Gastroesophageal sphincter (tissue), 4 donors: ENCODE measurements at regions not wholly inside any gene's neighbourhood (a gene's known extent, or its start where the extent isn't known, plus 50 kb on each side); places are given as distances from the start of the nearest gene placed in this dataset.

Source experiments
- ATAC-seq: fragments of 150-250 bp; one replicate; pipeline ENCODE4 v1.9.1; 2016; ENCODE audit warnings: mild to moderate bottlenecking, moderate library complexity
- H3K27ac ChIP-seq, 4 donors: fragments of 200-600 bp; sonication (generic) in 3 of 4; 1 replicate in 3 of 4; 2 replicates in 1 of 4; pipeline ENCODE4 v1.5.1; 2016 to 2019
- H3K27me3 ChIP-seq: fragments of 200-600 bp; sonication (generic); one replicate; pipeline ENCODE4 v1.5.1; 2019
- H3K36me3 ChIP-seq, 2 donors: fragments of 200-600 bp; sonication (generic); one replicate each; pipeline ENCODE4 v1.5.1; 2019; ENCODE audit warnings: control low read depth in 1 of 2
- H3K4me1 ChIP-seq, 3 donors: fragments of 200-600 bp; sonication (generic); 1 replicate in 2 of 3; 2 replicates in 1 of 3; pipeline ENCODE4 v1.5.1; 2016 to 2019; ENCODE audit warnings: control low read depth in 2 of 3
- H3K4me3 ChIP-seq, 2 donors: fragments of 200-600 bp; sonication (generic); one replicate each; pipeline ENCODE4 v1.5.1; 2019; ENCODE audit warnings: mild to moderate bottlenecking in 1 of 2, moderate library complexity in 1 of 2
- H3K9me3 ChIP-seq, 3 donors: fragments of 200-600 bp; sonication (generic); one replicate each; pipeline ENCODE4 v1.5.1; 2017 to 2019; ENCODE audit warnings: control low read depth in 2 of 3
- CTCF ChIP-seq, 4 experiments: fragments of 200-600 bp in 2 of 4; fragments of 450-650 bp in 2 of 4; sonication (generic) in 1 of 4; IDR thresholded peaks; one replicate each; pipeline ENCODE4 v1.5.1; 2017 to 2019; ENCODE audit warnings: antibody characterized with exemption in 4 of 4, mild to moderate bottlenecking in 2 of 4, moderate library complexity in 2 of 4
- EP300 ChIP-seq: sonication (generic); formaldehyde crosslinking; IDR thresholded peaks from one replicate; pipeline ENCODE4 v1.6.1; 2017; ENCODE audit warnings: antibody characterized with exemption, mild to moderate bottlenecking
- POLR2A ChIP-seq, 2 donors: fragments of 450-650 bp; IDR thresholded peaks; one replicate each; pipeline ENCODE4 v1.6.1; 2017; ENCODE audit warnings: antibody characterized with exemption in 2 of 2, mild to moderate bottlenecking in 2 of 2, moderate library complexity in 1 of 2
- POLR2AphosphoS5 ChIP-seq: sonication (generic); formaldehyde crosslinking; IDR thresholded peaks from one replicate; pipeline ENCODE4 v1.6.1; 2017; ENCODE audit warnings: antibody characterized with exemption
- WGBS, 2 donors: methylation state at CpG; one replicate each; pipeline ENCODE4 v1.1.5; 2018; ENCODE audit warnings: low coverage in 1 of 2; 5-methylcytosine and 5-hydroxymethylcytosine counted together

GRCh38 chr18:71136487-71136886 is 847.6 kb downstream of the SOCS6 start:
- 50 to 59% methylated on average over 3 of the region's 3 CpGs for WGBS, 2 donors
- Histone ChIP-seq H3K27me3 (no peaks in the 10 kb centered on the region), H3K27ac (no peak overlapping the region), H3K4me1 (no peaks in the 10 kb centered on the region), H3K9me3 (no peaks in the 10 kb centered on the region), H3K4me3 (no peak overlapping the region), H3K36me3 (no peaks in the 10 kb centered on the region)
- ATAC-seq: no peak
- TF ChIP-seq EP300 (no peak), CTCF (IDR thresholded peaks at IDR 0.05) (no peak), POLR2A (IDR thresholded peaks at IDR 0.05) (no peak), POLR2AphosphoS5 (no peak)

- Histone ChIP-seq H3K4me3 (no peak overlapping the region), H3K4me1 (no peaks in the 10 kb centered on the region), H3K27ac (no peak overlapping the region), H3K9me3 (no peaks in the 10 kb centered on the region), H3K36me3 (no peaks in the 10 kb centered on the region), H3K27me3 (no peaks in the 10 kb centered on the region)
- no peak for TF ChIP-seq POLR2AphosphoS5
- no peak for TF ChIP-seq POLR2A (IDR thresholded peaks at IDR 0.05)
- TF ChIP-seq EP300: no peak
- TF ChIP-seq CTCF (IDR thresholded peaks at IDR 0.05): no peak
- WGBS, 2 donors: 73 to 78% methylated on average over 4 of the region's 4 CpGs
- ATAC-seq: no peak
Observed at GRCh38 chr18:71134122-71134521, 845.3 kb downstream of the SOCS6 start.

DNA sequence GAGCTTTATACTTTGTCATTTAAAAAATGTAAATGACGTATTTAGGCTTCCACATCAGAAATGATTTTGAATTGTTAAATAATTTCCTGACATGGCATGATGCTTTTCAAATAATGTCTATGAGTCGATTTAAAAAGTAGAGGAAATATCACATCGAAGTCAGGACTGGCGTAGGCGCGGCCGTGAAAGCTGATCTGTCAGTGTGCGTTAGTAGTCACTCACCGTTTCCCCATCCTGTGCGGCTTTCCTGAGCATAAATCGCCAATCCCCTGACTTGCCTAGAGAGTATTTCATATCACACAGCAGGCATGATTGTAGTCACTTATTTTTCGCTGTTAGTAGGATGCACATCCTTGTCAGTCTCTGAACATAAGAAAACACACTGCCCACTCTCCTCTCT is 843.1 kb downstream of the SOCS6 start:
- no peak overlapping the region for H3K27ac ChIP-seq
- WGBS, 2 donors: 82 to 96% methylated on average over 12 of the region's 12 CpGs
- H3K4me3 ChIP-seq: no peak overlapping the region
- H3K27me3 ChIP-seq: no peaks in the 10 kb centered on the region
- H3K36me3 ChIP-seq: no peaks in the 10 kb centered on the region
- no peaks in the 10 kb centered on the region for H3K9me3 ChIP-seq
- ATAC-seq: no peak
- no peak for TF ChIP-seq POLR2A (IDR thresholded peaks at IDR 0.05)
- TF ChIP-seq POLR2AphosphoS5: no peak
- no peak for TF ChIP-seq EP300
- no peak for TF ChIP-seq CTCF (IDR thresholded peaks at IDR 0.05)
- no peaks in the 10 kb centered on the region for H3K4me1 ChIP-seq

GRCh38 chr18:71130351-71130750 is 841.5 kb downstream of the SOCS6 start:
- H3K27ac ChIP-seq: no peak overlapping the region
- no peaks in the 10 kb centered on the region for H3K36me3 ChIP-seq
- no peaks in the 10 kb centered on the region for H3K9me3 ChIP-seq
- no peaks in the 10 kb centered on the region for H3K27me3 ChIP-seq
- TF ChIP-seq CTCF (IDR thresholded peaks at IDR 0.05) (no peak), EP300 (no peak), POLR2A (IDR thresholded peaks at IDR 0.05) (no peak), POLR2AphosphoS5 (no peak)
- no peak overlapping the region for H3K4me3 ChIP-seq
- H3K4me1 ChIP-seq: no peaks in the 10 kb centered on the region
- no peak for ATAC-seq
- 74 to 88% methylated on average over 1 to 6 of the region's 6 CpGs for WGBS, 2 donors

DNA sequence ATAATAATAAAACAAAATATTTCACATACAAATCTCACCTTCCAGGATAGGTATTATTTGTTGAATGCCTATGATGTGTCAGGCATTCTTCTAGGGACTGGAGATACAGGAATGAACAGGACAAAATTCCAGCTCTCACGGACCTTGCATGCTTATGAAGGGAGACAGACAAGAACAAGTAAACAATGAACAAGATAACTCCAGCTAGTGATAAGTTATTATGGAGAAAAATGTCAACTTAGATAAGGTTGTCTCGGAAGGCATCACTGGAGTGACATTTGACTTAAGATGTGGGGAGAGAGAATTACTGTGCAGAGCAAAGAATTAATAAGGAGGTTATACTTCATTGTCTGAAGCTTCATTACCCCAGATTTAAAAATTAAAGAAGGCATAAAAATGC is 836.7 kb downstream of the SOCS6 start:
- WGBS, 2 donors: 28 to 40% methylated on average over 2 of the region's 2 CpGs
- TF ChIP-seq EP300 (no peak), POLR2A (IDR thresholded peaks at IDR 0.05) (no peak), CTCF (IDR thresholded peaks at IDR 0.05) (no peak), POLR2AphosphoS5 (no peak)
- H3K9me3 ChIP-seq: peaks cover 0 to 16% (median 0%) of the 10 kb centered on the region in 3 donors
- no peaks in the 10 kb centered on the region for H3K4me1 ChIP-seq
- H3K4me3 ChIP-seq: no peak overlapping the region
- H3K27ac ChIP-seq: no peak overlapping the region
- no peak for ATAC-seq
- no peaks in the 10 kb centered on the region for H3K36me3 ChIP-seq
- no peaks in the 10 kb centered on the region for H3K27me3 ChIP-seq
